KG1 (cell line): ENCODE measurements at regions not wholly inside any gene's neighbourhood (a gene's known extent, or its start where the extent isn't known, plus 50 kb on each side); places are given as distances from the start of the nearest gene placed in this dataset.
A peak's percentile ranks its signal among the peaks of the same experiment; 100 is the strongest.

Experiments used
- DNase-seq: peaks from one replicate; lab custom pipeline; 2025; lab: John Stamatoyannopoulos, UW

GRCh38 chr9:99699396-99699795, 122.3 kb upstream of the NR4A3 start:
- DNase-seq, result no peak

GRCh38 chr9:99712214-99712613, 109.5 kb upstream of the NR4A3 start:
- no peak for DNase-seq

- DNase-seq, result no peak
Observed at GRCh38 chr9:99713838-99714306, 107.8 kb upstream of the NR4A3 start.

- no peak for DNase-seq
Observed at GRCh38 chr9:99718631-99719030, 103.1 kb upstream of the NR4A3 start.

- peak; percentile 40 for DNase-seq
Observed at GRCh38 chr9:99720455-99721050, 101.1 kb upstream of the NR4A3 start.

GRCh38 chr9:99721898-99722297, 99.8 kb upstream of the NR4A3 start:
- DNase-seq, result no peak

- no peak for DNase-seq
Observed at GRCh38 chr9:99722877-99723276, 98.8 kb upstream of the NR4A3 start.

GRCh38 chr9:99724640-99725039, 97.0 kb upstream of the NR4A3 start:
- DNase-seq, result no peak

- DNase-seq, result no peak
Observed at GRCh38 chr9:99725852-99726251, 95.8 kb upstream of the NR4A3 start.

- no peak for DNase-seq
Observed at GRCh38 chr9:99726758-99727157, 94.9 kb upstream of the NR4A3 start.

GRCh38 chr9:99730062-99730461, 91.6 kb upstream of the NR4A3 start:
- DNase-seq, result no peak

- no peak for DNase-seq
Observed at GRCh38 chr9:99731950-99732349, 89.7 kb upstream of the NR4A3 start.

- DNase-seq, result no peak
Observed at GRCh38 chr9:99732715-99733114, 89.0 kb upstream of the NR4A3 start.

GRCh38 chr9:99735041-99735440, 86.6 kb upstream of the NR4A3 start:
- DNase-seq, result no peak

GRCh38 chr9:99736291-99736690, 85.4 kb upstream of the NR4A3 start:
- no peak for DNase-seq

GRCh38 chr9:99737649-99738048, 84.0 kb upstream of the NR4A3 start:
- DNase-seq, result no peak

GRCh38 chr9:99743006-99743405, 78.7 kb upstream of the NR4A3 start:
- DNase-seq, result no peak

- DNase-seq, result no peak
Observed at GRCh38 chr9:99743455-99743854, 78.2 kb upstream of the NR4A3 start.

- no peak for DNase-seq
Observed at GRCh38 chr9:99744132-99744531, 77.6 kb upstream of the NR4A3 start.

GRCh38 chr9:99745085-99745484, 76.6 kb upstream of the NR4A3 start:
- DNase-seq, result no peak

GRCh38 chr9:99746406-99746805, 75.3 kb upstream of the NR4A3 start:
- DNase-seq, result no peak

- no peak for DNase-seq
Observed at GRCh38 chr9:99748266-99748665, 73.4 kb upstream of the NR4A3 start.

GRCh38 chr9:99748676-99749075, 73.0 kb upstream of the NR4A3 start:
- DNase-seq, result no peak

- no peak for DNase-seq
Observed at GRCh38 chr9:99749641-99750040, 72.0 kb upstream of the NR4A3 start.

GRCh38 chr9:99750526-99750925, 71.2 kb upstream of the NR4A3 start:
- no peak for DNase-seq
